ENCODE measurements at regions not wholly inside any gene's neighbourhood (a gene's known extent, or its start where the extent isn't known, plus 50 kb on each side); places are given as distances from the start of the nearest gene placed in this dataset.

- H3K27me3 ChIP-seq, result no peaks in the 10 kb centered on the region
- no peaks in the 10 kb centered on the region for H3K9me2 ChIP-seq (replicated peaks; ENCODE audit: insufficient read depth)
- H3K27ac ChIP-seq, result no peak overlapping the region
- DNase-seq (ENCODE audit: low spot score), result no peak
- H3K4me1 ChIP-seq (ENCODE audit: insufficient read depth), result no peaks in the 10 kb centered on the region
- no peaks in the 10 kb centered on the region for H3K36me3 ChIP-seq (replicated peaks; ENCODE audit: insufficient read depth, low read depth)
- no peaks in the 10 kb centered on the region for H4K20me1 ChIP-seq (ENCODE audit: insufficient read depth, poor library complexity, severe bottlenecking)
- 32% methylated on average over 1 of the region's 1 CpG for WGBS (ENCODE audit: low lambda C conversion rate, missing lambda C conversion rate)
- no peak overlapping the region for H3K4me3 ChIP-seq
- no peaks in the 10 kb centered on the region for H3K79me2 ChIP-seq
- H3K4me2 ChIP-seq, result no peak overlapping the region
- TF ChIP-seq EZH2 (IDR thresholded peaks at IDR 0.05; ENCODE audit: borderline replicate concordance), result no peak
- no peak for TF ChIP-seq CTCF (IDR thresholded peaks at IDR 0.05; ENCODE audit: poor library complexity)
- TF ChIP-seq EZH2phosphoT487 (IDR thresholded peaks at IDR 0.05; ENCODE audit: low read depth, severe bottlenecking, unreplicated experiment), result no peak
- H3K9me3 ChIP-seq (ENCODE audit: low read depth), result no peaks in the 10 kb centered on the region
- no peak overlapping the region for H2AFZ ChIP-seq
Observed at GRCh38 chr10:10855151-10855581, 162.5 kb upstream of the CELF2 start.

GRCh38 chr10:10860455-10860976 lies 157.2 kb upstream of the CELF2 start:
- no peak for DNase-seq (ENCODE audit: low spot score)
- H3K4me3 ChIP-seq, result no peak overlapping the region
- H3K9me2 ChIP-seq (replicated peaks; ENCODE audit: insufficient read depth), result no peaks in the 10 kb centered on the region
- no peaks in the 10 kb centered on the region for H3K4me1 ChIP-seq (ENCODE audit: insufficient read depth)
- no peaks in the 10 kb centered on the region for H3K36me3 ChIP-seq (replicated peaks; ENCODE audit: insufficient read depth, low read depth)
- no peaks in the 10 kb centered on the region for H3K27me3 ChIP-seq
- TF ChIP-seq CTCF (IDR thresholded peaks at IDR 0.05; ENCODE audit: poor library complexity) (no peak), EZH2 (IDR thresholded peaks at IDR 0.05; ENCODE audit: borderline replicate concordance) (no peak), EZH2phosphoT487 (IDR thresholded peaks at IDR 0.05; ENCODE audit: low read depth, severe bottlenecking, unreplicated experiment) (no peak)
- H3K27ac ChIP-seq, result no peak overlapping the region
- H3K4me2 ChIP-seq, result no peak overlapping the region
- no peaks in the 10 kb centered on the region for H4K20me1 ChIP-seq (ENCODE audit: insufficient read depth, poor library complexity, severe bottlenecking)
- 81% methylated on average over 2 of the region's 2 CpGs for WGBS (ENCODE audit: low lambda C conversion rate, missing lambda C conversion rate)
- no peaks in the 10 kb centered on the region for H3K9me3 ChIP-seq (ENCODE audit: low read depth)
- H2AFZ ChIP-seq, result no peak overlapping the region
- no peaks in the 10 kb centered on the region for H3K79me2 ChIP-seq

GRCh38 chr10:10865303-10865702 lies 152.4 kb upstream of the CELF2 start:
- Histone ChIP-seq H3K79me2 (no peaks in the 10 kb centered on the region), H3K27me3 (no peaks in the 10 kb centered on the region), H3K4me2 (no peak overlapping the region), H2AFZ (no peak overlapping the region), H3K27ac (no peak overlapping the region), H4K20me1 (ENCODE audit: insufficient read depth, poor library complexity, severe bottlenecking) (no peaks in the 10 kb centered on the region), H3K9me2 (replicated peaks; ENCODE audit: insufficient read depth) (no peaks in the 10 kb centered on the region), H3K4me3 (no peak overlapping the region), H3K36me3 (replicated peaks; ENCODE audit: insufficient read depth, low read depth) (no peaks in the 10 kb centered on the region), H3K4me1 (ENCODE audit: insufficient read depth) (no peaks in the 10 kb centered on the region), H3K9me3 (ENCODE audit: low read depth) (no peaks in the 10 kb centered on the region)
- 64% methylated on average over 3 of the region's 3 CpGs for WGBS (ENCODE audit: low lambda C conversion rate, missing lambda C conversion rate)
- no peak for TF ChIP-seq EZH2phosphoT487 (IDR thresholded peaks at IDR 0.05; ENCODE audit: low read depth, severe bottlenecking, unreplicated experiment)
- no peak for TF ChIP-seq CTCF (IDR thresholded peaks at IDR 0.05; ENCODE audit: poor library complexity)
- TF ChIP-seq EZH2 (IDR thresholded peaks at IDR 0.05; ENCODE audit: borderline replicate concordance), result no peak
- no peak for DNase-seq (ENCODE audit: low spot score)

GRCh38 chr10:10865913-10866312 lies 151.8 kb upstream of the CELF2 start:
- Histone ChIP-seq H3K9me3 (ENCODE audit: low read depth) (no peaks in the 10 kb centered on the region), H3K27me3 (no peaks in the 10 kb centered on the region), H3K4me3 (no peak overlapping the region), H3K4me1 (ENCODE audit: insufficient read depth) (no peaks in the 10 kb centered on the region), H3K79me2 (no peaks in the 10 kb centered on the region), H4K20me1 (ENCODE audit: insufficient read depth, poor library complexity, severe bottlenecking) (no peaks in the 10 kb centered on the region), H3K4me2 (no peak overlapping the region), H3K27ac (no peak overlapping the region), H3K9me2 (replicated peaks; ENCODE audit: insufficient read depth) (no peaks in the 10 kb centered on the region), H3K36me3 (replicated peaks; ENCODE audit: insufficient read depth, low read depth) (no peaks in the 10 kb centered on the region), H2AFZ (no peak overlapping the region)
- DNase-seq (ENCODE audit: low spot score), result no peak
- 94% methylated on average over 6 of the region's 6 CpGs for WGBS (ENCODE audit: low lambda C conversion rate, missing lambda C conversion rate)
- TF ChIP-seq CTCF (IDR thresholded peaks at IDR 0.05; ENCODE audit: poor library complexity), result no peak
- no peak for TF ChIP-seq EZH2 (IDR thresholded peaks at IDR 0.05; ENCODE audit: borderline replicate concordance)
- no peak for TF ChIP-seq EZH2phosphoT487 (IDR thresholded peaks at IDR 0.05; ENCODE audit: low read depth, severe bottlenecking, unreplicated experiment)
